GM12878 (cell line): ENCODE measurements at regions not wholly inside any gene's neighbourhood (a gene's known extent, or its start where the extent isn't known, plus 50 kb on each side); places are given as distances from the start of the nearest gene placed in this dataset.

Experiments used
- BHLHE40 ChIP-seq, 2 experiments: fragments of 450-650 bp in 1 of 2; IDR thresholded peaks; 2 replicates each; pipeline ENCODE4 v1.6.1; 2011 to 2017; ENCODE audit warnings: low read depth in 2 of 2, borderline replicate concordance in 1 of 2, improper control_type of control experiment in 1 of 2, low read length in 1 of 2, mild to moderate bottlenecking in 1 of 2
- CTCF ChIP-seq, 3 experiments: IDR thresholded peaks in 2 of 3; conservative IDR thresholded peaks in 1 of 3; 2 replicates each; pipeline ENCODE4 v1.5.1; 2011; ENCODE audit warnings: low read depth in 3 of 3, low read length in 3 of 3, mild to moderate bottlenecking in 3 of 3, control low read depth in 2 of 3, moderate library complexity in 2 of 3, inconsistent platforms in 1 of 3, mixed read lengths in 1 of 3; ENCODE audit not compliant: control insufficient read depth in 2 of 3, insufficient read depth in 1 of 3; ENCODE audit errors: extremely low read depth in 1 of 3
- EP300 ChIP-seq, 2 experiments: fragments of 150-350 bp in 1 of 2; IDR thresholded peaks; 2 replicates each; pipeline ENCODE4 v1.6.1; 2011 to 2012; ENCODE audit warnings: low read depth in 2 of 2, low read length in 2 of 2, borderline replicate concordance in 1 of 2, improper control_type of control experiment in 1 of 2, inconsistent platforms in 1 of 2; ENCODE audit not compliant: control insufficient read depth in 1 of 2
- ESRRA ChIP-seq: IDR thresholded peaks from 2 replicates; pipeline ENCODE4 v1.6.1; 2012; ENCODE audit warnings: mild to moderate bottlenecking, low read length, improper control_type of control experiment
- EZH2 ChIP-seq: IDR thresholded peaks from 2 replicates; pipeline ENCODE4 v1.6.1; 2012; ENCODE audit warnings: low read depth, mild to moderate bottlenecking, control low read depth, inconsistent platforms, low read length, borderline replicate concordance; ENCODE audit not compliant: control insufficient read depth
- NFXL1 ChIP-seq: fragments of 450-650 bp; IDR thresholded peaks from 2 replicates; pipeline ENCODE4 v1.6.1; 2017; ENCODE audit warnings: antibody characterized with exemption, mild to moderate bottlenecking, borderline replicate concordance
- NFYB ChIP-seq: IDR thresholded peaks from 2 replicates; pipeline ENCODE4 v1.6.1; 2011; ENCODE audit warnings: low read depth, mild to moderate bottlenecking, low read length, improper control_type of control experiment, moderate library complexity; ENCODE audit not compliant: insufficient read depth
- POLR2A ChIP-seq: IDR thresholded peaks from 2 replicates; pipeline ENCODE4 v1.6.1; 2011; ENCODE audit warnings: low read depth, mild to moderate bottlenecking, low read length
- POLR2AphosphoS5 ChIP-seq: IDR thresholded peaks from 2 replicates; pipeline ENCODE4 v1.6.1; 2011; ENCODE audit warnings: mild to moderate bottlenecking, low read length, inconsistent platforms
- SIN3A ChIP-seq: IDR thresholded peaks from 2 replicates; pipeline ENCODE4 v1.6.1; 2012; ENCODE audit warnings: low read depth, low read length, improper control_type of control experiment
- TAF1 ChIP-seq: IDR thresholded peaks from 2 replicates; pipeline ENCODE4 v1.6.1; 2011; ENCODE audit warnings: mild to moderate bottlenecking, low read depth, low read length, borderline replicate concordance
- ZBTB33 ChIP-seq: fragments of 450-650 bp; IDR thresholded peaks from 2 replicates; pipeline ENCODE4 v1.6.1; 2017; ENCODE audit warnings: mild to moderate bottlenecking
- ZNF384 ChIP-seq: IDR thresholded peaks from 2 replicates; pipeline ENCODE4 v1.6.1; 2012; ENCODE audit warnings: low read depth, mild to moderate bottlenecking, low read length, improper control_type of control experiment, borderline replicate concordance

GRCh38 chrX:20803971-20804370 is 537.3 kb upstream of the RPS6KA3 start:
- TF ChIP-seq SIN3A (no peak), TAF1 (no peak), NFYB (no peak), NFXL1 (no peak), BHLHE40 (IDR thresholded peaks at IDR 0.05; ENCODE audit: borderline replicate concordance in 1 of 2, low read depth in 2 of 2, low read length in 1 of 2) (no peak), EP300 (IDR thresholded peaks at IDR 0.05; ENCODE audit: borderline replicate concordance in 1 of 2, control insufficient read depth in 1 of 2, low read depth in 2 of 2, low read length in 2 of 2) (no peak), CTCF (IDR thresholded peaks at IDR 0.05 in 2 of 3, conservative IDR thresholded peaks at IDR 0.05 in 1 of 3; ENCODE audit: control insufficient read depth in 2 of 3, extremely low read depth in 1 of 3, insufficient read depth in 1 of 3, low read depth in 3 of 3, low read length in 3 of 3) (no peak), ZNF384 (no peak), POLR2AphosphoS5 (no peak), EZH2 (no peak), ESRRA (no peak), ZBTB33 (no peak), POLR2A (no peak)
